GM12878 (cell line): ENCODE measurements at regions not wholly inside any gene's neighbourhood (a gene's known extent, or its start where the extent isn't known, plus 50 kb on each side); places are given as distances from the start of the nearest gene placed in this dataset.

Experiments used
- ATAC-seq: fragments of 200-7000 bp; cut with Tn5 transposase; 3 replicates; pipeline ENCODE4 v1.9.1; 2020; ENCODE audit warnings: mild to moderate bottlenecking, moderate library complexity
- BruUV-seq: library from RNA; stranded (reverse); fragments of 400-500 nt; replicated peaks from 2 replicates; lab custom pipeline; 2021; lab: Mats Ljungman, UMichigan
- CTCF ChIA-PET: fragments of 300-600 bp; sonication (Branson Sonifier 250); formaldehyde crosslinking; extraction: SDS; loops from one replicate; lab custom pipeline; 2021; ENCODE audit warnings: inconsistent platforms; lab: Yijun Ruan, JAX
- POLR2A ChIA-PET: fragments of 350-600 bp; formaldehyde crosslinking; extraction: SDS; loops from one replicate; lab custom pipeline; 2021; ENCODE audit warnings: inconsistent platforms; lab: Charles Lee
- RAD21 ChIA-PET: fragments of 300-600 bp; sonication (Branson Sonifier 250); formaldehyde crosslinking; loops from one replicate; lab custom pipeline; 2023; ENCODE audit warnings: antibody characterized with exemption; ENCODE audit not compliant: unreplicated experiment; lab: Charles Lee
- SMC1A ChIA-PET: fragments of 300-600 bp; sonication (Branson Sonifier 250); formaldehyde crosslinking; loops from one replicate; lab custom pipeline; 2023; ENCODE audit not compliant: unreplicated experiment, uncharacterized antibody; lab: Charles Lee
- DNase-seq: peaks from one replicate; pipeline ENCODE4 v3.0.0-alpha.2; 2011; ENCODE audit warnings: low read depth, low spot score
- FAIRE-seq: peaks from 3 replicates; lab custom pipeline; 2011; peaks lifted over from hg19 to GRCh38; lab: Jason Lieb, UNC
- H2AFZ ChIP-seq: 2 replicates; pipeline ENCODE4 v1.6.0; 2011; ENCODE audit warnings: low read depth, low read length, control low read depth; ENCODE audit not compliant: control insufficient read depth
- H3K27ac ChIP-seq: 2 replicates; pipeline ENCODE4 v1.5.1; 2011; ENCODE audit warnings: control low read depth; ENCODE audit not compliant: control insufficient read depth, insufficient read depth
- H3K27me3 ChIP-seq, 2 experiments: replicated peaks in 1 of 2; 2 replicates each; pipeline versions ENCODE4 v1.6.0 to v1.6.1; 2011; ENCODE audit warnings: low read length in 1 of 2; ENCODE audit not compliant: control insufficient read depth in 2 of 2, insufficient read depth in 2 of 2
- H3K36me3 ChIP-seq, 2 experiments: 2 replicates each; pipeline ENCODE4 v1.5.1; 2011; ENCODE audit warnings: low read length in 1 of 2; ENCODE audit not compliant: control insufficient read depth in 2 of 2, insufficient read depth in 2 of 2
- H3K4me1 ChIP-seq: 2 replicates; pipeline ENCODE4 v1.6.1; 2011; ENCODE audit warnings: mild to moderate bottlenecking, low read length, moderate library complexity, mixed read lengths; ENCODE audit not compliant: control insufficient read depth, insufficient read depth
- H3K4me2 ChIP-seq: 2 replicates; pipeline ENCODE4 v1.6.0; 2011; ENCODE audit warnings: control low read depth; ENCODE audit not compliant: control insufficient read depth, insufficient read depth
- H3K4me3 ChIP-seq: fragments of 200-600 bp; sonication (generic); 2 replicates; pipeline ENCODE4 v1.5.1; 2016
- H3K79me2 ChIP-seq: 2 replicates; pipeline ENCODE4 v1.6.0; 2011; ENCODE audit warnings: low read length; ENCODE audit not compliant: control insufficient read depth, insufficient read depth
- H3K9ac ChIP-seq: 2 replicates; pipeline ENCODE4 v1.8.0; 2011; ENCODE audit warnings: low read length, control low read depth, mixed read lengths; ENCODE audit not compliant: control insufficient read depth, insufficient read depth
- H3K9me3 ChIP-seq: replicated peaks from 3 replicates; pipeline ENCODE4 v1.5.1; 2011; ENCODE audit warnings: mild to moderate bottlenecking, low read length; ENCODE audit not compliant: control insufficient read depth, insufficient read depth
- H4K20me1 ChIP-seq: 2 replicates; pipeline ENCODE4 v1.6.0; 2011; ENCODE audit not compliant: control insufficient read depth, insufficient read depth
- SMAD5 ChIP-seq: IDR thresholded peaks from 2 replicates; pipeline ENCODE4 v1.6.1; 2016; ENCODE audit warnings: antibody characterized with exemption, low read depth
- ZNF207 ChIP-seq: fragments of 450-650 bp; IDR thresholded peaks from 2 replicates; pipeline ENCODE4 v1.6.1; 2014; ENCODE audit warnings: antibody characterized with exemption, mild to moderate bottlenecking, borderline replicate concordance
- WGBS: methylation state at CpG from one replicate; pipeline ENCODE4 v1.1.6; 2016; ENCODE audit warnings: low lambda C conversion rate; ENCODE audit not compliant: insufficient replicate concordance, insufficient coverage; ENCODE audit errors: missing lambda C conversion rate; 5-methylcytosine and 5-hydroxymethylcytosine counted together
- in situ Hi-C: fragments of 300-500 bp; cut with MboI; formaldehyde crosslinking; loops from 9 replicates; pipeline ENCODE4 v1.14.3; 2018; ENCODE audit warnings: mixed read lengths
- intact Hi-C: fragments of 100-400 bp; cut with micrococcal nuclease; formaldehyde crosslinking; loops from one replicate; pipeline ENCODE4 v1.14.2; 2022; ENCODE audit not compliant: unreplicated experiment
- TF ChIP-seq, protein P1 (sequence below): fragments of 450-650 bp; IDR thresholded peaks from 2 replicates; pipeline ENCODE4 v1.6.1; 2017; ENCODE audit warnings: mild to moderate bottlenecking

DNA sequence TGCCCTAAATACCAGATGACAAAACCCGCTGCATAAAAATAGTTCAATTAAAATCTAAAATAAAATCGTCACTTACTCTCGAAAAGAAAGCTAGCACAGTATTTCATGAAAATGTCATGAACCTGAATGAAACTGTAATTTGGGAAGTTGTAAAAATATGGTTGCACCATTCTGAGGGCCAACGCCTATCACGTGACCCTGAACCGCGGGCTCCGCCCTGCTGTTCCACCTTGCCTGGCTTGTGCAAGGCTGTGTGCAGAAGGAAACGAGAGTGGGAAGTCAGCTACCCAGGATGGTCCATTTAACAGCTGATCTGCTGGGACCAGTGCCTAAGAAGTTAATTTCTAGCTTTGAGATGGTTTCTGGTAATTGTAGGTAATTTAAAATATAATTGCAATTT is 91.7 kb upstream of the BMP4 start:
- no TSS peak for BruUV-seq
- H3K4me1 ChIP-seq: no peaks in the 10 kb centered on the region; the same call in 1 of the 2 replicates
- TF ChIP-seq, protein P1, sequence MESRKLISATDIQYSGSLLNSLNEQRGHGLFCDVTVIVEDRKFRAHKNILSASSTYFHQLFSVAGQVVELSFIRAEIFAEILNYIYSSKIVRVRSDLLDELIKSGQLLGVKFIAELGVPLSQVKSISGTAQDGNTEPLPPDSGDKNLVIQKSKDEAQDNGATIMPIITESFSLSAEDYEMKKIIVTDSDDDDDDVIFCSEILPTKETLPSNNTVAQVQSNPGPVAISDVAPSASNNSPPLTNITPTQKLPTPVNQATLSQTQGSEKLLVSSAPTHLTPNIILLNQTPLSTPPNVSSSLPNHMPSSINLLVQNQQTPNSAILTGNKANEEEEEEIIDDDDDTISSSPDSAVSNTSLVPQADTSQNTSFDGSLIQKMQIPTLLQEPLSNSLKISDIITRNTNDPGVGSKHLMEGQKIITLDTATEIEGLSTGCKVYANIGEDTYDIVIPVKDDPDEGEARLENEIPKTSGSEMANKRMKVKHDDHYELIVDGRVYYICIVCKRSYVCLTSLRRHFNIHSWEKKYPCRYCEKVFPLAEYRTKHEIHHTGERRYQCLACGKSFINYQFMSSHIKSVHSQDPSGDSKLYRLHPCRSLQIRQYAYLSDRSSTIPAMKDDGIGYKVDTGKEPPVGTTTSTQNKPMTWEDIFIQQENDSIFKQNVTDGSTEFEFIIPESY: no peak
- TF ChIP-seq SMAD5: no peak
- H3K4me2 ChIP-seq: no peak overlapping the region
- ATAC-seq (no peak), DNase-seq (no peak), FAIRE-seq (no peak)
- WGBS: 55% methylated on average over 9 of the region's 9 CpGs
- ChIA-PET RAD21 (no interaction called here), SMC1A (interaction anchor here (1.0 to 1.3 kb wide), 2 partner anchors 9 to 164 kb away, joined by 3 read pairs; no protein-coding TSS in a partner anchor), CTCF (no interaction called here), POLR2A (interaction anchor here (0.7 kb wide), 1 partner anchor 939 kb away, joined by 6 read pairs; no protein-coding TSS in a partner anchor)
- no peaks in the 10 kb centered on the region for H3K36me3 ChIP-seq
- H3K9me3 ChIP-seq: no peaks in the 10 kb centered on the region; the same call in 2 of the 3 replicates
- H3K27ac ChIP-seq: no peak overlapping the region
- no peak overlapping the region for H3K9ac ChIP-seq
- in situ Hi-C loops: no loop called here
- H4K20me1 ChIP-seq: no peaks in the 10 kb centered on the region
- no peak overlapping the region for H2AFZ ChIP-seq
- no peaks in the 10 kb centered on the region for H3K79me2 ChIP-seq
- no peaks in the 10 kb centered on the region for H3K27me3 ChIP-seq
- no peak overlapping the region for H3K4me3 ChIP-seq
- intact Hi-C loops: no loop called here

GRCh38 chr14:54048736-54049135 is 92.1 kb upstream of the BMP4 start:
- SMC1A ChIA-PET: interaction anchor here (1.0 to 1.3 kb wide), 2 partner anchors 9 to 165 kb away, joined by 3 read pairs; no protein-coding TSS in a partner anchor
- no peaks in the 10 kb centered on the region for H3K79me2 ChIP-seq
- RAD21 ChIA-PET: interaction anchor here (0.7 kb wide), 1 partner anchor 123 kb away, joined by 5 read pairs; no protein-coding TSS in a partner anchor
- intact Hi-C loops: no loop called here
- TF ChIP-seq ZNF207: no peak
- no peaks in the 10 kb centered on the region for H3K36me3 ChIP-seq
- ATAC-seq: no peak
- H3K4me3 ChIP-seq: no peak overlapping the region
- no peak overlapping the region for H3K4me2 ChIP-seq
- H4K20me1 ChIP-seq: no peaks in the 10 kb centered on the region
- CTCF ChIA-PET: no interaction called here
- BruUV-seq: no TSS peak
- in situ Hi-C loops: no loop called here
- no peak for DNase-seq
- WGBS: 59% methylated on average over 5 of the region's 5 CpGs
- no peak overlapping the region for H3K9ac ChIP-seq
- H3K4me1 ChIP-seq: no peaks in the 10 kb centered on the region; the same call in 1 of the 2 replicates
- H3K27ac ChIP-seq: no peak overlapping the region
- POLR2A ChIA-PET: interaction anchor here (0.7 kb wide), 1 partner anchor 939 kb away, joined by 6 read pairs; no protein-coding TSS in a partner anchor
- no peak overlapping the region for H2AFZ ChIP-seq
- H3K27me3 ChIP-seq: no peaks in the 10 kb centered on the region
- no peaks in the 10 kb centered on the region; the same call in 2 of the 3 replicates for H3K9me3 ChIP-seq
- no peak for FAIRE-seq
